Mesothelial cell of epicardium (in vitro differentiated cells): ENCODE measurements at regions not wholly inside any gene's neighbourhood (a gene's known extent, or its start where the extent isn't known, plus 50 kb on each side); places are given as distances from the start of the nearest gene placed in this dataset.

Experiments used
- DNase-seq, 2 experiments: peaks; one replicate each; pipeline ENCODE4 v3.0.0; 2021; ENCODE audit warnings: low spot score in 2 of 2; ENCODE audit not compliant: unreplicated experiment in 2 of 2
- H3K27ac Mint-ChIP-seq: 2 replicates; pipeline ENCODE4 v1.8.0; 2021; ENCODE audit warnings: mixed read lengths
- H3K27me3 Mint-ChIP-seq: 2 replicates; pipeline ENCODE4 v1.8.0; 2021; ENCODE audit warnings: low read depth, mixed read lengths
- H3K36me3 Mint-ChIP-seq: 2 replicates; pipeline ENCODE4 v1.8.0; 2021; ENCODE audit warnings: mixed read lengths
- H3K4me1 Mint-ChIP-seq: 2 replicates; pipeline ENCODE4 v1.8.0; 2021; ENCODE audit warnings: mixed read lengths
- H3K4me3 Mint-ChIP-seq: 2 replicates; pipeline ENCODE4 v1.8.0; 2021; ENCODE audit warnings: mild to moderate bottlenecking, moderate library complexity, mixed read lengths
- H3K9me3 Mint-ChIP-seq: 2 replicates; pipeline ENCODE4 v1.8.0; 2021; ENCODE audit warnings: mixed read lengths
- CTCF ChIP-seq: fragments of 200-600 bp; sonication (generic); IDR thresholded peaks from one replicate; pipeline ENCODE4 v1.5.0; 2021; ENCODE audit warnings: antibody characterized with exemption; ENCODE audit not compliant: unreplicated experiment

GRCh38 chr16:82405736-82406135 lies 221.0 kb upstream of the CDH13 start:
- Mint-ChIP-seq H3K4me3 (no peak overlapping the region), H3K4me1 (no peaks in the 10 kb centered on the region), H3K27ac (no peak overlapping the region), H3K36me3 (no peaks in the 10 kb centered on the region), H3K9me3 (peaks cover 4% of the 10 kb centered on the region), H3K27me3 (peaks cover 47% of the 10 kb centered on the region)
- TF ChIP-seq CTCF, result no peak
- no peak for DNase-seq

- DNase-seq, result no peak
- Mint-ChIP-seq H3K27me3 (peaks cover 41% of the 10 kb centered on the region), H3K4me1 (no peaks in the 10 kb centered on the region), H3K4me3 (no peak overlapping the region), H3K36me3 (no peaks in the 10 kb centered on the region), H3K9me3 (peaks cover 4% of the 10 kb centered on the region), H3K27ac (no peak overlapping the region)
- TF ChIP-seq CTCF, result no peak
Measured at GRCh38 chr16:82404586-82405315, 222.0 kb upstream of the CDH13 start.

GRCh38 chr16:82402665-82403218 lies 224.0 kb upstream of the CDH13 start:
- Mint-ChIP-seq H3K4me3 (no peak overlapping the region), H3K27ac (no peak overlapping the region)
- no peak for DNase-seq

GRCh38 chr16:82400046-82400445 lies 226.7 kb upstream of the CDH13 start:
- H3K27ac Mint-ChIP-seq, result no peak overlapping the region
- DNase-seq, result no peak
- peaks cover 45% of the 10 kb centered on the region for H3K27me3 Mint-ChIP-seq
- no peaks in the 10 kb centered on the region for H3K4me1 Mint-ChIP-seq
- H3K9me3 Mint-ChIP-seq, result no peaks in the 10 kb centered on the region
- H3K4me3 Mint-ChIP-seq, result no peak overlapping the region
- no peak for TF ChIP-seq CTCF
- H3K36me3 Mint-ChIP-seq, result no peaks in the 10 kb centered on the region

More at GRCh38 chr16:82402665-82403218, 224.0 kb upstream of the CDH13 start:
- Mint-ChIP-seq H3K27me3 (peaks cover 36% of the 10 kb centered on the region), H3K4me1 (no peaks in the 10 kb centered on the region), H3K9me3 (peaks cover 4% of the 10 kb centered on the region), H3K36me3 (no peaks in the 10 kb centered on the region)
- no peak for TF ChIP-seq CTCF

- no peak overlapping the region for H3K27ac Mint-ChIP-seq
Measured at GRCh38 chr16:82396509-82396908, 226.5 kb upstream of the MPHOSPH6 start.

More at GRCh38 chr16:82396509-82396908, 226.5 kb upstream of the MPHOSPH6 start:
- Mint-ChIP-seq H3K27me3 (peaks cover 62% of the 10 kb centered on the region), H3K4me3 (no peak overlapping the region), H3K36me3 (no peaks in the 10 kb centered on the region), H3K9me3 (no peaks in the 10 kb centered on the region), H3K4me1 (no peaks in the 10 kb centered on the region)
- DNase-seq, result no peak
- TF ChIP-seq CTCF, result no peak
